HL-60 (cell line): ENCODE measurements at regions not wholly inside any gene's neighbourhood (a gene's known extent, or its start where the extent isn't known, plus 50 kb on each side); places are given as distances from the start of the nearest gene placed in this dataset.
"Not testable (repeated sequence)": the region's sequence is repeated elsewhere in the genome, so short reads cannot be mapped to it uniquely, and the experiment has no call there.

Source experiments
- DNase-seq, 2 experiments: peaks; one replicate each; pipeline ENCODE4 v3.0.0-alpha.2; 2010 to 2020; ENCODE audit warnings: low read depth in 1 of 2, low spot score in 1 of 2
- H3K27ac ChIP-seq: fragments of 250-450 bp; sonication (Bioruptor Pico); replicated peaks from 2 replicates; pipeline ENCODE4 v1.5.1; 2020; ENCODE audit warnings: mild to moderate bottlenecking, moderate library complexity
- H3K27me3 ChIP-seq: fragments of 250-450 bp; sonication (Bioruptor Pico); 2 replicates; pipeline ENCODE4 v1.5.1; 2021; ENCODE audit warnings: mild to moderate bottlenecking, moderate library complexity; ENCODE audit not compliant: insufficient read depth, poor library complexity, severe bottlenecking
- H3K4me3 ChIP-seq: replicated peaks from 2 replicates; pipeline ENCODE4 v1.5.1; 2011; ENCODE audit warnings: mild to moderate bottlenecking, control low read depth, low read length; ENCODE audit not compliant: insufficient read depth
- CTCF ChIP-seq: IDR thresholded peaks from one replicate; pipeline ENCODE4 v1.5.1; 2011; ENCODE audit warnings: low read length, control low read depth, inconsistent platforms; ENCODE audit not compliant: insufficient read depth
- GABPA ChIP-seq: IDR thresholded peaks from 2 replicates; pipeline ENCODE4 v1.6.1; 2012; ENCODE audit warnings: low read depth
- POLR2AphosphoS5 ChIP-seq: IDR thresholded peaks from 2 replicates; pipeline ENCODE4 v1.6.1; 2012; ENCODE audit warnings: low read depth
- REST ChIP-seq: IDR thresholded peaks from 2 replicates; pipeline ENCODE4 v1.6.1; 2012; ENCODE audit warnings: low read depth; ENCODE audit not compliant: insufficient replicate concordance
- SPI1 ChIP-seq: IDR thresholded peaks from 2 replicates; pipeline ENCODE4 v1.6.1; 2012; ENCODE audit warnings: low read depth, mild to moderate bottlenecking, borderline replicate concordance

- Histone ChIP-seq H3K4me3 (no peak overlapping the region), H3K27me3 (peaks cover 7% of the 10 kb centered on the region), H3K27ac (no peak overlapping the region)
- no peak for DNase-seq
- TF ChIP-seq POLR2AphosphoS5 (no peak), REST (no peak), GABPA (no peak)
Observed at GRCh38 chr18:11480692-11481091, 128.7 kb upstream of the SLC35G4 start.

- not testable (repeated sequence) for H3K4me3 ChIP-seq, H3K27me3 ChIP-seq, DNase-seq, H3K27ac ChIP-seq
Observed at GRCh38 chr18:11479031-11479430, 130.4 kb upstream of the SLC35G4 start.

GRCh38 chr18:11470941-11471340 is 138.5 kb upstream of the SLC35G4 start:
- no peak for TF ChIP-seq REST
- TF ChIP-seq POLR2AphosphoS5 = no peak
- no peak for TF ChIP-seq GABPA
- no peak for TF ChIP-seq CTCF
- no peak for TF ChIP-seq SPI1
- no peak for DNase-seq
- Histone ChIP-seq H3K27ac (no peak overlapping the region), H3K4me3 (no peak overlapping the region), H3K27me3 (no peaks in the 10 kb centered on the region)

GRCh38 chr18:11468617-11469016 is 140.8 kb upstream of the SLC35G4 start:
- no peak overlapping the region for H3K27ac ChIP-seq
- TF ChIP-seq REST (no peak), CTCF (no peak), GABPA (no peak), POLR2AphosphoS5 (no peak), SPI1 (no peak)
- no peaks in the 10 kb centered on the region for H3K27me3 ChIP-seq
- no peak for DNase-seq
- H3K4me3 ChIP-seq = no peak overlapping the region
